ENCODE measurements at regions not wholly inside any gene's neighbourhood (a gene's known extent, or its start where the extent isn't known, plus 50 kb on each side); places are given as distances from the start of the nearest gene placed in this dataset.
"Not testable (repeated sequence)": the region's sequence is repeated elsewhere in the genome, so short reads cannot be mapped to it uniquely, and the experiment has no call there.

- DNase-seq: no peak
Measured at GRCh38 chrX:39787999-39788398, 309.8 kb downstream of the BCOR start.

- DNase-seq: no peak
Measured at GRCh38 chrX:39788521-39788920, 309.2 kb downstream of the BCOR start.

- DNase-seq: no peak
Measured at GRCh38 chrX:39791691-39792090, 306.1 kb downstream of the BCOR start.

GRCh38 chrX:39795605-39796004, 302.2 kb downstream of the BCOR start:
- no peak for DNase-seq

- no peak for DNase-seq
Measured at GRCh38 chrX:39796856-39797255, 300.9 kb downstream of the BCOR start.

GRCh38 chrX:39798488-39798887, 299.3 kb downstream of the BCOR start:
- DNase-seq: not testable (repeated sequence)

GRCh38 chrX:39802354-39802753, 295.4 kb downstream of the BCOR start:
- no peak for DNase-seq

GRCh38 chrX:39802908-39803307, 294.9 kb downstream of the BCOR start:
- no peak for DNase-seq

GRCh38 chrX:39805022-39805421, 292.7 kb downstream of the BCOR start:
- no peak for DNase-seq

- DNase-seq: no peak
Measured at GRCh38 chrX:39805825-39806224, 291.9 kb downstream of the BCOR start.

GRCh38 chrX:39808471-39808917, 289.3 kb downstream of the BCOR start:
- DNase-seq: no peak

GRCh38 chrX:39809331-39809730, 288.4 kb downstream of the BCOR start:
- no peak for DNase-seq

GRCh38 chrX:39810901-39811300, 286.9 kb downstream of the BCOR start:
- DNase-seq: no peak

- no peak for DNase-seq
Measured at GRCh38 chrX:39811376-39811775, 286.4 kb downstream of the BCOR start.

GRCh38 chrX:39813631-39814277, 284.0 kb downstream of the BCOR start:
- DNase-seq: no peak

- peak; percentile 46 for DNase-seq
Measured at GRCh38 chrX:39814391-39814790, 283.4 kb downstream of the BCOR start.

- no peak for DNase-seq
Measured at GRCh38 chrX:39815631-39816030, 282.1 kb downstream of the BCOR start.

- DNase-seq: no peak
Measured at GRCh38 chrX:39816871-39817731, 280.7 kb downstream of the BCOR start.

- DNase-seq: no peak
Measured at GRCh38 chrX:39817754-39818470, 279.8 kb downstream of the BCOR start.

GRCh38 chrX:39818750-39819149, 279.0 kb downstream of the BCOR start:
- no peak for DNase-seq

GRCh38 chrX:39819921-39820849, 277.6 kb downstream of the BCOR start:
- no peak for DNase-seq

GRCh38 chrX:39820938-39821708, 276.6 kb downstream of the BCOR start:
- peak; percentile 31 for DNase-seq
